GM10248 (cell line): ENCODE measurements at regions not wholly inside any gene's neighbourhood (a gene's known extent, or its start where the extent isn't known, plus 50 kb on each side); places are given as distances from the start of the nearest gene placed in this dataset.
"Not testable (repeated sequence)": the region's sequence is repeated elsewhere in the genome, so short reads cannot be mapped to it uniquely, and the experiment has no call there.

Experiments used
- CTCF ChIA-PET: fragments of 300-600 bp; sonication (Branson Sonifier 250); formaldehyde crosslinking; extraction: SDS; loops from one replicate; lab custom pipeline; 2021; ENCODE audit warnings: antibody characterized with exemption; lab: Yijun Ruan, JAX
- POLR2A ChIA-PET: fragments of 350-650 bp; sonication (Branson Sonifier 250); formaldehyde crosslinking; extraction: SDS; loops from one replicate; lab custom pipeline; 2020; ENCODE audit warnings: antibody characterized with exemption; lab: Yijun Ruan, JAX
- DNase-seq: peaks from one replicate; pipeline ENCODE4 v3.0.0; 2012; ENCODE audit errors: extremely low spot score
- TF ChIP-seq, protein P1 (sequence below): IDR thresholded peaks from 2 replicates; pipeline ENCODE4 v1.5.1; 2012; ENCODE audit warnings: mild to moderate bottlenecking, low read depth; ENCODE audit errors: extremely low read depth, missing control alignments, control extremely low read depth

DNA sequence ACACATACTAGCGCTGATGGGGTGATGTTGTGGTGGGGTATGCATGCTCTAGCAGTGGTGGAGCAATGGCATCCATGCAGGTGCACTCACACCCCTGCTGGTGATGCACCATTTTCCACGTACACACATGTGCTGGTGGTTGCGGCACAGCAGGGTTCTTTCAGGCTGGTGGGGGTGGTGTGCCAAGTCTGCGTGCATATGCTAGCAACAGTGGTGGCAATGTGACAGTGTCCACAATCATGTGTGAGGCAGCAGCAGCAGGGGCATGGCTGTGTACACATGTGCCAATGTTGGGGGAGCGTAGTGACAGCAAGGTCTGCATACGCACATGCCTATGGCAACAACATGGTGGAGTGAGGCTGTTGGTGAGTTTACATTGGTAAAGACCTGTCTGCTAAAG is 148.1 kb downstream of the ZWINT start:
- TF ChIP-seq, protein P1, sequence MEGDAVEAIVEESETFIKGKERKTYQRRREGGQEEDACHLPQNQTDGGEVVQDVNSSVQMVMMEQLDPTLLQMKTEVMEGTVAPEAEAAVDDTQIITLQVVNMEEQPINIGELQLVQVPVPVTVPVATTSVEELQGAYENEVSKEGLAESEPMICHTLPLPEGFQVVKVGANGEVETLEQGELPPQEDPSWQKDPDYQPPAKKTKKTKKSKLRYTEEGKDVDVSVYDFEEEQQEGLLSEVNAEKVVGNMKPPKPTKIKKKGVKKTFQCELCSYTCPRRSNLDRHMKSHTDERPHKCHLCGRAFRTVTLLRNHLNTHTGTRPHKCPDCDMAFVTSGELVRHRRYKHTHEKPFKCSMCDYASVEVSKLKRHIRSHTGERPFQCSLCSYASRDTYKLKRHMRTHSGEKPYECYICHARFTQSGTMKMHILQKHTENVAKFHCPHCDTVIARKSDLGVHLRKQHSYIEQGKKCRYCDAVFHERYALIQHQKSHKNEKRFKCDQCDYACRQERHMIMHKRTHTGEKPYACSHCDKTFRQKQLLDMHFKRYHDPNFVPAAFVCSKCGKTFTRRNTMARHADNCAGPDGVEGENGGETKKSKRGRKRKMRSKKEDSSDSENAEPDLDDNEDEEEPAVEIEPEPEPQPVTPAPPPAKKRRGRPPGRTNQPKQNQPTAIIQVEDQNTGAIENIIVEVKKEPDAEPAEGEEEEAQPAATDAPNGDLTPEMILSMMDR = no peak
- no peak for DNase-seq
- ChIA-PET CTCF (no interaction called here), POLR2A (no interaction called here)

DNA sequence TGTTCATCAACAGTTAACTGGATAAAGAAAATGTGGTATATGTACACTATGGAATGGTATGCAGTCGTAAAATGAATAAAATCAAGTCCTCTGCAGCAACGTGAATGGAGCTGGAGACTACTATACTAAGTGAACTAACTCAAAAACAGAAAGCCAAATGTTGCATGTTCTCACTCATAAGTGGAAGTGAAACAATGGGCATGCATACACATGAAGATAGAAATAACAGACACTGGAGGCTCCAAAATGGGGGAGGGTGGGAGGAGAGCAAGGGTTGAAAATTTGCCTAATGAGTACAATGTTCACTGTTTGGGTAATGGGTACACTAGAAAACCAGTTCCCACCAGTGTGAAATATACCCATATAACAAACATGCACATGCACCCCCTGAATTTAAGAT is 179.5 kb downstream of the ZWINT start:
- DNase-seq = no peak
- ChIA-PET CTCF (interaction anchor here (1.1 kb wide), 1 partner anchor 11 kb away, joined by 3 read pairs; no protein-coding TSS in a partner anchor), POLR2A (no interaction called here)
- TF ChIP-seq, protein P1 = no peak

DNA sequence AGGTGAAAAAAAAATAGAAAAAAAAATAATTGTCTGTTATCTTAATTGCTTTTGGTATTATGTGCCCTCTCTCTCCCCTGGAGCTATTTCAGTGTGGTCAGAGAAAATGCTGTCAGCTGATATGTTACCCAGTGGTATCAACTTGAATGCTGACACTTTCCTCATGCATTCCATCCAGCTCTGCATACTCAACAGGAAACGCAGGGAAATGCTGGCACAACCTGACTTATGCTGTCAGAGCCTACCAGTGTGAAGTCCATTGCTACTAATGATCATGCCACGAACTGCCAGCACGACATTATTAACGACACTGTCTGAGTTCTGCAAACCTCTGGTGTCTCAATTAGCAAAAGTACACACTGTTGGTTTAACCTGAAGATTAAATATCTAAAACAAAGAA is 182.8 kb downstream of the ZWINT start:
- POLR2A ChIA-PET = no interaction called here

DNA sequence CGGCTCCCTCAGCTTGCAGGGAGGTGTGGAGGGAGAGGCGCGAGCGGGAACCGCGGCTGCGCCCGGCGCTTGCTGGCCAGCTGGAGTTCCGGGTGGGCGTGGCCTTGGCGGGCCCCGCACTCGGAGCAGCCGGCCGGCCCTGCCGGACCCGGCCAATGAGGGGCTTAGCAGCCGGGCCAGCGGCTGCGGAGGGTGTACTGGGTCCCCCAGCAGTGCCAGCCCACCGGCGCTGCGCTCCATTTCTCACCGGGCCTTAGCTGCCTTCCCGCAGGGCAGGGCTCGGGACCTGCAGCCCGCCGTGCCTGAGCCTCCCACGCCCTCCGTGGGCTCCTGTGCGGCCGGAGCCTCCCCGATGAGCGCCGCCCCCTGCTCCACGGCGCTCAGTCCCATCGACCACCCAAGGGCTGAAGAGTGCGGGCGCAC is 206.0 kb downstream of the ZWINT start:
- CTCF ChIA-PET, DNase-seq, POLR2A ChIA-PET: not testable (repeated sequence)

More for the DNA sequence above, 182.8 kb downstream of the ZWINT start:
- TF ChIP-seq, protein P1 = no peak
- CTCF ChIA-PET = no interaction called here
- no peak for DNase-seq

DNA sequence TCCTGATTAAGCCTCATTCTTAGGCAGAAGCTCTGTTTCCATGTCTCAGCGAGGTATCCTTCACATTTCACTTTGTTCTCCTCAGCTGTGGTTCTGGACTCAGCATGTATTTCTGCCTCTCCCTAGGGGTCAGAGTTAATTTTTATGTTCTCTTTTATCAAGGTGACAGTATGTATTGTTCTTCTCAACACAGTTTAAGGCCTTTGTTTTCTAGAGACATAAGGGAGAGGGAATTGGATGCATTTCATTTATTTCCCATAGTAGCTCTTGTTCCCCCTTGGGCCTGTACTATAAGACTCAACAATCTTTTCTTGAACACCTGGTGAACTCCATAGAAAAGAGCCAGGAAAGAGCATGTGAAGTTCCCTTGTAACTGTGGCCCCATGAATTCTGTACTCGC is 214.3 kb downstream of the ZWINT start:
- CTCF ChIA-PET = no interaction called here
- DNase-seq = no peak
- POLR2A ChIA-PET = no interaction called here
- TF ChIP-seq, protein P1 = no peak

DNA sequence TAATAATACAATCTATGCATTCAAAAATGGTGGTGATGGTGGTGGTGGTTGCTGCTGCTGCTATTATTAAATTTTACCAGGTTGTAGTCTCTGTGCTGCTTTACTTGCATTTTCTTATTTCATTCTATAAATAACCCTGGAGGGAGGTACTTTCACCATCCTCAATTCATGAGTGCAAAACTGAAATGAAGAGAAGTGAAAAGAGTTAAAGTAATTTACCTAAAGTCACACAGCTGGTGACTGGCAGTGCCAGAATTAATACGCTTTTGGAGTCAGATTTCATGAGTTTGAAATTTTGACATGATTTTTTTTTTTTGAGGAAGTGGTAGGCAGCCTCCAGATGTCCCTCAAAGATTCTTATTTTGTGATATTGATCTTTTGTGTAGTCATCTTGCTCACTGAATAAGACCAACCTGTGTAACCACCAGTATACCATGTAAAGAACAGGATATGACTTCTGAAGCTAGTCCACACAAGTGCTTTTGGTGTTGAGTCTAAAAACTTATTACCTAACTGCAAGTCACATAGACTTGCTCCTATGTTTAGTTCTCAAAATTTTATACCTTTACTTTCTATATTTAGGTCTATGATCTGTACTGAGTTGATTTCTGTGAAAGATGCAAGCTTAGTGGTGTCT is 218.8 kb downstream of the ZWINT start:
- CTCF ChIA-PET = no interaction called here
- POLR2A ChIA-PET = no interaction called here

DNA sequence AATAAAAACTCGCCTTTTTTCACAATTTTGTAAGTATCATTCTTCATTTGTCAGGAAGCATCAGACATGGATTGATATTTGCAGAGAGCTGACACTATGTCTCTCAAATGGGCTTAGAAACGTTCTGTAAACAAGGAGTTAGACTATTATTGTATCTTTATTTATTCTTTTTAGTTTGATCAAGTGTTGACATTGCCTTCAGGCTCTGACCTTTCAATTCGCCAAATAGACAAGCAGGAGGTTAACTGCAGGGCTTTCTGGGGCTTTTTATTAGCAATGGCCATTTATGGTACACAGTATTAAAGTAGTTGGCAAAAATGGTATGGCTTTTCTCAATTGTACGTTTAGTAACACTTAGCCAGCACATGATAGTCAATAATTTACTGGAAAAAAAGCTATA is 221.7 kb downstream of the ZWINT start:
- POLR2A ChIA-PET = no interaction called here
- DNase-seq = no peak
- TF ChIP-seq, protein P1 = no peak
- CTCF ChIA-PET = no interaction called here

More for the DNA sequence above, 218.8 kb downstream of the ZWINT start:
- DNase-seq = peak; percentile 11
- TF ChIP-seq, protein P1 = no peak
